NB4 (cell line): ENCODE measurements at regions not wholly inside any gene's neighbourhood (a gene's known extent, or its start where the extent isn't known, plus 50 kb on each side); places are given as distances from the start of the nearest gene placed in this dataset.
"Not testable (repeated sequence)": the region's sequence is repeated elsewhere in the genome, so short reads cannot be mapped to it uniquely, and the experiment has no call there.

ENCODE experiments used
- DNase-seq: peaks from one replicate; pipeline ENCODE4 v3.0.0; 2010; ENCODE audit warnings: low read depth
- H3K4me3 ChIP-seq: one replicate; pipeline ENCODE4 v1.5.1; 2011; ENCODE audit warnings: mild to moderate bottlenecking, low read depth, low read length, moderate library complexity
- CTCF ChIP-seq: IDR thresholded peaks from one replicate; pipeline ENCODE4 v1.5.1; 2012; ENCODE audit warnings: low read depth, low read length
- MAX ChIP-seq: IDR thresholded peaks from 2 replicates; pipeline ENCODE4 v1.6.1; 2011; ENCODE audit warnings: low read depth, low read length
- MYC ChIP-seq: IDR thresholded peaks from 2 replicates; pipeline ENCODE4 v1.6.1; 2011; ENCODE audit warnings: low read depth, low read length
- POLR2A ChIP-seq: IDR thresholded peaks from 2 replicates; pipeline ENCODE4 v1.6.1; 2011; ENCODE audit warnings: mild to moderate bottlenecking; ENCODE audit not compliant: insufficient read length; ENCODE audit errors: extremely low read depth

- H3K4me3 ChIP-seq = no peak overlapping the region
- no peak for TF ChIP-seq CTCF
- no peak for TF ChIP-seq MYC
- no peak for TF ChIP-seq MAX
- no peak for DNase-seq
Observed at GRCh38 chr14:30045720-30046119, 118.1 kb upstream of the PRKD1 start.

GRCh38 chr14:30053103-30053502 is 125.5 kb upstream of the PRKD1 start:
- TF ChIP-seq MYC = no peak
- TF ChIP-seq MAX = no peak
- TF ChIP-seq CTCF = no peak
- no peak for TF ChIP-seq POLR2A

GRCh38 chr14:30054201-30054600 is 126.6 kb upstream of the PRKD1 start:
- H3K4me3 ChIP-seq = no peak overlapping the region
- DNase-seq = no peak
- TF ChIP-seq POLR2A (no peak), CTCF (no peak)

More at GRCh38 chr14:30053103-30053502, 125.5 kb upstream of the PRKD1 start:
- no peak for DNase-seq
- no peak overlapping the region for H3K4me3 ChIP-seq

- DNase-seq = no peak
- TF ChIP-seq MAX (no peak), MYC (no peak), POLR2A (no peak), CTCF (no peak)
- no peak overlapping the region for H3K4me3 ChIP-seq
Observed at GRCh38 chr14:30058401-30058800, 130.8 kb upstream of the PRKD1 start.

GRCh38 chr14:30063746-30064145 is 136.1 kb upstream of the PRKD1 start:
- DNase-seq = no peak
- no peak overlapping the region for H3K4me3 ChIP-seq
- no peak for TF ChIP-seq MAX
- TF ChIP-seq MYC = no peak

- TF ChIP-seq CTCF (no peak), MYC (no peak)
Observed at GRCh38 chr14:30064454-30064853, 136.8 kb upstream of the PRKD1 start.

GRCh38 chr14:30069536-30069935 is 141.9 kb upstream of the PRKD1 start:
- no peak overlapping the region for H3K4me3 ChIP-seq
- no peak for DNase-seq

More at GRCh38 chr14:30064454-30064853, 136.8 kb upstream of the PRKD1 start:
- no peak for DNase-seq
- no peak overlapping the region for H3K4me3 ChIP-seq

GRCh38 chr14:30072454-30072853 is 144.8 kb upstream of the PRKD1 start:
- DNase-seq, H3K4me3 ChIP-seq: not testable (repeated sequence)

More at GRCh38 chr14:30069536-30069935, 141.9 kb upstream of the PRKD1 start:
- no peak for TF ChIP-seq MAX
- no peak for TF ChIP-seq CTCF
- TF ChIP-seq MYC = no peak
- no peak for TF ChIP-seq POLR2A
